Ascending aorta (tissue), 2 donors: ENCODE measurements at regions not wholly inside any gene's neighbourhood (a gene's known extent, or its start where the extent isn't known, plus 50 kb on each side); places are given as distances from the start of the nearest gene placed in this dataset.

ENCODE experiments used
- DNase-seq, 2 donors: peaks; one replicate each; pipeline ENCODE4 v3.0.0-alpha.2; 2019; ENCODE audit warnings: low spot score in 2 of 2
- H3K27ac ChIP-seq, 2 donors: fragments of 200-600 bp; sonication (generic); one replicate each; pipeline ENCODE4 v1.5.1; 2016 to 2017; ENCODE audit warnings: mild to moderate bottlenecking in 1 of 2
- H3K27me3 ChIP-seq: fragments of 200-600 bp; sonication (generic); one replicate; pipeline ENCODE4 v1.5.1; 2017
- H3K36me3 ChIP-seq, 2 donors: fragments of 200-600 bp; sonication (generic); one replicate each; pipeline ENCODE4 v1.5.1; 2016
- H3K4me1 ChIP-seq, 2 donors: fragments of 200-600 bp; sonication (generic); one replicate each; pipeline ENCODE4 v1.5.1; 2016 to 2017; ENCODE audit warnings: mild to moderate bottlenecking in 1 of 2
- H3K4me3 ChIP-seq, 2 donors: fragments of 200-600 bp; sonication (generic); one replicate each; pipeline ENCODE4 v1.5.1; 2016 to 2017; ENCODE audit warnings: mild to moderate bottlenecking in 1 of 2
- H3K9me3 ChIP-seq, 2 donors: fragments of 200-600 bp; sonication (generic); one replicate each; pipeline ENCODE4 v1.5.1; 2016
- intact Hi-C: fragments of 100-400 bp; cut with DNase I; formaldehyde crosslinking; loops from one replicate; pipeline ENCODE4 v1.15.1; 2023
- TF ChIP-seq, protein P1 (sequence below), 3 experiments: fragments of 200-600 bp in 2 of 3; fragments of 450-650 bp in 1 of 3; sonication (generic) in 2 of 3; IDR thresholded peaks; one replicate each; pipeline ENCODE4 v1.5.1; 2016 to 2019; ENCODE audit warnings: antibody characterized with exemption in 3 of 3, mild to moderate bottlenecking in 1 of 3, moderate library complexity in 1 of 3

- TF ChIP-seq, protein P1, sequence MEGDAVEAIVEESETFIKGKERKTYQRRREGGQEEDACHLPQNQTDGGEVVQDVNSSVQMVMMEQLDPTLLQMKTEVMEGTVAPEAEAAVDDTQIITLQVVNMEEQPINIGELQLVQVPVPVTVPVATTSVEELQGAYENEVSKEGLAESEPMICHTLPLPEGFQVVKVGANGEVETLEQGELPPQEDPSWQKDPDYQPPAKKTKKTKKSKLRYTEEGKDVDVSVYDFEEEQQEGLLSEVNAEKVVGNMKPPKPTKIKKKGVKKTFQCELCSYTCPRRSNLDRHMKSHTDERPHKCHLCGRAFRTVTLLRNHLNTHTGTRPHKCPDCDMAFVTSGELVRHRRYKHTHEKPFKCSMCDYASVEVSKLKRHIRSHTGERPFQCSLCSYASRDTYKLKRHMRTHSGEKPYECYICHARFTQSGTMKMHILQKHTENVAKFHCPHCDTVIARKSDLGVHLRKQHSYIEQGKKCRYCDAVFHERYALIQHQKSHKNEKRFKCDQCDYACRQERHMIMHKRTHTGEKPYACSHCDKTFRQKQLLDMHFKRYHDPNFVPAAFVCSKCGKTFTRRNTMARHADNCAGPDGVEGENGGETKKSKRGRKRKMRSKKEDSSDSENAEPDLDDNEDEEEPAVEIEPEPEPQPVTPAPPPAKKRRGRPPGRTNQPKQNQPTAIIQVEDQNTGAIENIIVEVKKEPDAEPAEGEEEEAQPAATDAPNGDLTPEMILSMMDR (IDR thresholded peaks at IDR 0.05), result no peak
- Histone ChIP-seq H3K9me3 (no peaks in the 10 kb centered on the region), H3K4me1 (peaks cover 0 to 2% of the 10 kb centered on the region in 2 donors), H3K27ac (no peak overlapping the region), H3K27me3 (no peaks in the 10 kb centered on the region), H3K36me3 (no peaks in the 10 kb centered on the region), H3K4me3 (no peak overlapping the region)
- DNase-seq, result no peak
- intact Hi-C loops, result no loop called here
Observed at GRCh38 chr14:60589442-60589841, 59.8 kb downstream of the SIX1 start.

- Histone ChIP-seq H3K36me3 (no peaks in the 10 kb centered on the region), H3K4me3 (no peak overlapping the region), H3K9me3 (no peaks in the 10 kb centered on the region), H3K27me3 (no peaks in the 10 kb centered on the region), H3K4me1 (peaks cover 0 to 2% of the 10 kb centered on the region in 2 donors), H3K27ac (no peak overlapping the region)
- TF ChIP-seq, protein P1 (IDR thresholded peaks at IDR 0.05), result no peak
- no peak for DNase-seq
- intact Hi-C loops, result no loop called here
Observed at GRCh38 chr14:60590991-60591414, 58.3 kb downstream of the SIX1 start.
